ENCODE measurements at regions not wholly inside any gene's neighbourhood (a gene's known extent, or its start where the extent isn't known, plus 50 kb on each side); places are given as distances from the start of the nearest gene placed in this dataset.

DNA sequence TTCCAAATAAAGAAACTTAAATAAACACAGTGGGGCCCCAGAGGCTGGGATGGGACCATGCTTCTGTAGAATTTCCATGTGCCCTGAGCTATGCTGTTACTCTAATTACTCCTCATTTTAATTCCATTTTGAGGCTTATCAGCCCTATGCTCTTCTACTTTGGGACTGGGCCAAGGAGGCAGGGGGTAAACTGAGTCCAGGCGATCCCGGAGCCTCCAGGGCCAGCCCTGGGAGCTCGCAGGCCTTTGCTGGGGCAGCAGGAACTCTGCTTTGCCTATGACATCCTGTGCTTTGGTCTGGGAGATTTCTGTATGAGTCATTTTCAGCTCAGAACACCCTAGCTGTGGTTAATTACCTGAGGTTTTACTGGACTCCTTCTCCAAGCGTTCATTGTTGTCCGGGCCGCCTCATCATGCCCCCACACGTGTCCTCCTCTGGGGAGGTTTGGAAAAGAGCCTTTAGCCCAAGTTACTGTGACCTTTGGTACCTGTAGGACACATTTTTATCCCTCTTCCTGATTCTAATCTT lies 95.7 kb downstream of the RHOU start:
- FAIRE-seq = no peak
- no peak for DNase-seq (ENCODE audit: insufficient read length, low spot score)
- TF ChIP-seq POU2F2 (IDR thresholded peaks at IDR 0.05; ENCODE audit: low read depth, low read length) (no peak), POLR2A (IDR thresholded peaks at IDR 0.05; ENCODE audit: low read depth, low read length) (no peak), PAX5 (IDR thresholded peaks at IDR 0.05; ENCODE audit: insufficient read depth, low read length, severe bottlenecking) (no peak), TAF1 (IDR thresholded peaks at IDR 0.05; ENCODE audit: low read depth, low read length) (no peak), POLR2AphosphoS5 (IDR thresholded peaks at IDR 0.05; ENCODE audit: low read depth, low read length) (no peak), SPI1 (IDR thresholded peaks at IDR 0.05; ENCODE audit: low read depth, low read length) (no peak)

DNA sequence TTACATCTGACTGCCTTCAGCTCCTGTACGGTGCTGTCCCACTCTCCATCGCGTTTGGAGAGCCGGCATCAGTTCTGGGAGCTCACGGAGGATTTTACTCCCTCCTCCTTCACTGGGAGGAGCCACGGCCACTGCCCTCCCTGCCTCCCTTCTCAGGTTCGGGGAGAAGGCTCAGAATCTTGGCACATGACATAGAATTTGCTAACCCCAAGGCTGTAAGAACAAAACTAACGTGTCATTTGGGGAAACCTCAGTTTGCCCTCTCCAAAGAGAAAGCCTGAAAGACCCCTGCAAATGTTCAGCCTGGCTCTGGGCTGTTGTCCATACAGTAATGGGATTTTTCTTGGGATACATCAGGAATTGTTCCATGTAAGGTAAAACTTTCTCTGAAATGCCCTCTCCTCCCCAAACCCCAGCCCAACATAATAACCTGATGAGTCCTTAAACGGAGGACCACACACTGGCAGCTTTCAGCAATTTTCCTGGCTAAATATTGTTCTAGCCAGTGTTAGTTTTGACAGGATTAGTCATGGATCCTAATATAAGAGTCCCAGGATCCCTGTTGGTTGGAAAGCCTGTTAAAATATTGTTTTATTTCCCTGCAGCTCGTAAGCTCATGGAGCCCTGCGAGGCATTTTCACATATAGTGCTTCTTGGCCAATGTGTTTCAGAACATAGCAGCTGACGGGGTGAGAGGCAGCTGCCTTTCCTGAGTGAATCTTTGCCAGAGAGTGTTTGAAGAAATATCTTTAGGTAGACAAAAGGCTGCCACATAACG lies 98.8 kb downstream of the RHOU start:
- DNase-seq (ENCODE audit: insufficient read length, low spot score) (no peak), FAIRE-seq (no peak)
- TF ChIP-seq POLR2AphosphoS5 (IDR thresholded peaks at IDR 0.05; ENCODE audit: low read depth, low read length) = no peak
- no peak for TF ChIP-seq TAF1 (IDR thresholded peaks at IDR 0.05; ENCODE audit: low read depth, low read length)
- no peak for TF ChIP-seq POLR2A (IDR thresholded peaks at IDR 0.05; ENCODE audit: low read depth, low read length)
- no peak for TF ChIP-seq PAX5 (IDR thresholded peaks at IDR 0.05; ENCODE audit: insufficient read depth, low read length, severe bottlenecking)
- TF ChIP-seq POU2F2 (IDR thresholded peaks at IDR 0.05; ENCODE audit: low read depth, low read length) = no peak
- no peak for TF ChIP-seq SPI1 (IDR thresholded peaks at IDR 0.05; ENCODE audit: low read depth, low read length)

DNA sequence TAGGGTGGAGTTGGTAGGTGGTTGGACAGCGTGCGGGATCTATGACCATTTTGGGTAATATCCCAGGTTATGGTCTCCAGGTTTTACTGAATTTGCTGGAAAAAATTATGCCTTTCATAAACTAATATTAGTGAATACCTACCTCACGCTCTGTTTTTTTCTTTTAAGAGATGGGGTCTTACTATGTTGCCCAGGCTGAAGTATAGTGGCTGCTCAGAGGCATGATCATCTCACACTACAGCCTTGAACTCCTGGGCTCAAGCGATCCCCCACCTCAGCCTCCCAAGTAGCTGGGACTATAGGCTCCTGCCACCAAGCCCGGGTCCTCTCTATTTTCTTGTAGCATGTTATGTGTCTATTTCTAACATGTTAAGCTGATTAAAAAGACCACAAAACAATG lies 100.2 kb downstream of the RHOU start:
- DNase-seq (ENCODE audit: insufficient read length, low spot score) = no peak
- FAIRE-seq = no peak
- TF ChIP-seq SPI1 (IDR thresholded peaks at IDR 0.05; ENCODE audit: low read depth, low read length) = no peak

DNA sequence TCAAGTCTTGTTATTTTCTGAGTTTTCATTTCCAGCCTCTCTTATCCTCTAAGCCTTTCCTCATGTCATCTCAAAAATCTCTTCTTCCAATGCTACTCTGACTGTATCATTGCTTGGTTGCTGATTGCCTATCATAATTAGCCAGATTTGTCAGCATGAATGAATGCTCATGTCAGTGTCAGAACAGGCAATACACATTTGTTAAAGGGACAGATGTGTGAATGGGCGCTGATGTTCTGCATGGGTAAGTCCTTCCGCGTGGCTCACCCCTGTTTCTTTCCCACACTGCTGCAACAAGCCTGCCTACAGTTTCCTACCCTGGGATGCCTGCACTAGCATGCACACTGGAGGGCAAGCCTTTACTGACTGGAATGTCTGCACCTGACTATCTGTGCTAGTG lies 100.6 kb downstream of the RHOU start:
- FAIRE-seq = no peak

DNA sequence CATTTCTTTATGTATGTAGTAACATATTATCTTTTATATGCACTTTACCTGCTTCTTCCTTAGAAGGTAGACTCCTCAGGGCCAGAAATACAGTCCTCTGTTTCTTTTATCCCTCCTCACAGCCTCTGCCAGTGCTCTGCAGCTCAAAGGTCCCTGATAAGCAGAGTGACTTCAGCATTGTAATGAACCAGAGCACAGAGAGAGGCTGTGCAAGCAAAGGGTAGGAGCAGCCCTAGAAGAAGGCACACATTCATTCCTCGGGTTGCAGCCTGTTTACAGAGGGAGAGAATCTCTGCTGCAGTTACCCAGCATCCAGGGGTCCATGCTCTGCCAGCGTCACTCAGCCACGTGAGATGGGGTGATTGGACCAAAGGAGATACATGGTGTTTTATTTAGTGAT lies 101.1 kb downstream of the RHOU start:
- no peak for DNase-seq (ENCODE audit: insufficient read length, low spot score)
- FAIRE-seq = no peak
- no peak for TF ChIP-seq POLR2AphosphoS5 (IDR thresholded peaks at IDR 0.05; ENCODE audit: low read depth, low read length)
- TF ChIP-seq POLR2A (IDR thresholded peaks at IDR 0.05; ENCODE audit: low read depth, low read length) = no peak
- TF ChIP-seq SPI1 (IDR thresholded peaks at IDR 0.05; ENCODE audit: low read depth, low read length) = no peak
- TF ChIP-seq PAX5 (IDR thresholded peaks at IDR 0.05; ENCODE audit: insufficient read depth, low read length, severe bottlenecking) = no peak
- no peak for TF ChIP-seq POU2F2 (IDR thresholded peaks at IDR 0.05; ENCODE audit: low read depth, low read length)
- no peak for TF ChIP-seq TAF1 (IDR thresholded peaks at IDR 0.05; ENCODE audit: low read depth, low read length)

More for the DNA sequence above, 100.6 kb downstream of the RHOU start:
- no peak for DNase-seq (ENCODE audit: insufficient read length, low spot score)
- TF ChIP-seq PAX5 (IDR thresholded peaks at IDR 0.05; ENCODE audit: insufficient read depth, low read length, severe bottlenecking) (no peak), SPI1 (IDR thresholded peaks at IDR 0.05; ENCODE audit: low read depth, low read length) (no peak), TAF1 (IDR thresholded peaks at IDR 0.05; ENCODE audit: low read depth, low read length) (no peak), POLR2A (IDR thresholded peaks at IDR 0.05; ENCODE audit: low read depth, low read length) (no peak), POLR2AphosphoS5 (IDR thresholded peaks at IDR 0.05; ENCODE audit: low read depth, low read length) (no peak), POU2F2 (IDR thresholded peaks at IDR 0.05; ENCODE audit: low read depth, low read length) (no peak)

DNA sequence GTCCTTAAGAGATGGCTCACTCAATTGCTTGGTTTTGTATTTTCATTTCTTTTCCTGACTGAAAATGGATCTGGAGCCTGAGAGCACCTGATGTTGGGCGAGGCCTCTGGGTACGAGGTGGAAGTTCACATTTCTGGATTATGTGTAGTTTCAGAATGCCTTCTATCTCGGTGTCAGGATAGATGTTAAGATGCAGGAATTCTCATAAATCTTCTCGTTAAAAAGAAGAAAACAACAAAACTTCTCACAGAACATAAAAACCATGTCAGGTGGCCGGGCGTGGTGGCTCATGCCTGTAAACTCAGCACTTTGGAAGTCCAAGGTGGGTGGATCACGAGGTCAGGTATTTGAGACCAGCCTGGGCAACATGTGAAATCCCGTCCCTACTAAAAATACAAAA lies 101.8 kb downstream of the RHOU start:
- TF ChIP-seq POU2F2 (IDR thresholded peaks at IDR 0.05; ENCODE audit: low read depth, low read length) = no peak
- no peak for TF ChIP-seq POLR2A (IDR thresholded peaks at IDR 0.05; ENCODE audit: low read depth, low read length)
- TF ChIP-seq TAF1 (IDR thresholded peaks at IDR 0.05; ENCODE audit: low read depth, low read length) = no peak
- TF ChIP-seq POLR2AphosphoS5 (IDR thresholded peaks at IDR 0.05; ENCODE audit: low read depth, low read length) = no peak
- no peak for TF ChIP-seq PAX5 (IDR thresholded peaks at IDR 0.05; ENCODE audit: insufficient read depth, low read length, severe bottlenecking)
- no peak for TF ChIP-seq SPI1 (IDR thresholded peaks at IDR 0.05; ENCODE audit: low read depth, low read length)
- FAIRE-seq (no peak), DNase-seq (ENCODE audit: insufficient read length, low spot score) (no peak)

DNA sequence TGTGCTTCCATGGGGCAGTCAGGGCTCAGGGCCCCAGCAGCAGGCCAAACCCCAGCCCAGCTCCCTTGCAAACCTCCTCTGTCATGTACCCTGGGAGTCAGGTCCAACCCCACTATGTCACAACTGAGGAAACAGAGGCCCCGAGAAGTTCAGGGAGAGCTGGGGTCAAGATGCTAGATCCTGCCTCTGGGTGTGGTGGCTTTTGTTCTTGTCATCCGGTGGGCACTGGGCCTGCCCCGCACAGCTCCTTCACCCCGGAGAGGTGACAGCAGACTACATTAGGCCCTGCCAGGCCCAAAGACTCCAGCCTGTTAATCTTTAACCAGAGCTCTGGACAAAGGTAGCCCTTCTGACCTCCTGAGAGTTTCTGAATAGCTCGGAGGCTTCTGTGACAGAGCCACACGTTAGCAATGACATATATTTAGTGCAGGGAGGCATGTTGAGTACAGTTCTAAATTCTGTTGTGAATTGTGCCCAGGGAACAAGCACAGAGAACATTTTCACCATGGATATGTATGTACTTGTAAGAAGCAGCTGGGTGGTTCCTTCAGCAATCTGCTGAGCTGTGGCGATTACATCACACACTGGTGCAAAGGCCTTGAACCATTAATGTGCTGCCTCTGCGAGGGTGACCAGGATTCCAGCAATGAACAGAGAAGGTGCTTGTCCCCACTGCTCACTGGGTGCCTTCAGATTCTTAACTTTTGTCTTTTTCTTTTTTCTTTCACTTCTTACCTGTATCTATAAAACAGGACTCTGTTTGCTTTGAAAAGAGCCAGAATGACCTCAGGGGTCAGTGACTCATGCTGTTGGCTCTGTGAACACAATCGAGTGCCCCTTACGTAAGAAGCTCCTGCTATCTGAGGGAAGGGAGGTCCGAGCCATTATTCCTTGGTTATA lies 102.8 kb downstream of the RHOU start:
- DNase-seq (ENCODE audit: insufficient read length, low spot score) = no peak
- TF ChIP-seq POLR2AphosphoS5 (IDR thresholded peaks at IDR 0.05; ENCODE audit: low read depth, low read length) (no peak), POU2F2 (IDR thresholded peaks at IDR 0.05; ENCODE audit: low read depth, low read length) (no peak), SPI1 (IDR thresholded peaks at IDR 0.05; ENCODE audit: low read depth, low read length) (no peak), TAF1 (IDR thresholded peaks at IDR 0.05; ENCODE audit: low read depth, low read length) (no peak), POLR2A (IDR thresholded peaks at IDR 0.05; ENCODE audit: low read depth, low read length) (no peak), PAX5 (IDR thresholded peaks at IDR 0.05; ENCODE audit: insufficient read depth, low read length, severe bottlenecking) (no peak)
- FAIRE-seq = no peak

DNA sequence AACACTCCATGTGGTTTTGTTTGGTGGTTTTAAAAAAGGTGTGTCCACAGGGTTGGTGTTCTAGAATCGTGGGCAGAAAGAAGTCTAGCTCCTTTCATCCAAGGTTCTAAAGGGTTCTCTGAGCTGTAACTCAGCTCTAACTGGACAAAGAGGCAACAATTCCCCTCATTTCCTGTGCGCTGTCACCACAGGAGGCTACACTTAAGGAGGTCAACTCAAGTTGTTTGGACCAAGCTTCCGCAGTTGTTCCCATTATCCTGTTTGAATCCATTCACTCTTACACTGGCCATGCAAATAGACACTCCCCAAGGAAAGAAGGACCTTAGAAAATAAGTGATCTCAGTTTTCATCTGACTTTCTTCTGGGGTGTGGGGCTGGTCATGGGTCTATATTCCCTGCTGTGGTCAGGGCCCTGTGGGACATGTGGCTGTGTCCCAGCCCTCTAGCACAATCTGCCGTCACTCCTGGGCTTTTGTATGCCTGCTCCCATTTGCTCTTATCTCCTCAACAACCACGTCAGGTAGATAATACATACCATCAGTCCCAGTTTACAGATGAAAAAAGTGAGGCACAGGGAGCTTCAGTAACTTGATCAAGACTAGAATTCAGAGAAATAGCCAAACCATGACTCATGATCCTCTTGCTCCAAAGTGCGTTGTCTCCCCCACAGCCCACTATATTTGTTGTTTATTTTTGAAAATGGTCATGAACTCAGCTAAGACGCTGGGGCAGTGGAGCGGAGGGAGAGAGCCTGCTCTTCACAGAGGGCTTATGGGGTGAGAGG lies 103.6 kb downstream of the RHOU start:
- DNase-seq (ENCODE audit: insufficient read length, low spot score) (no peak), FAIRE-seq (no peak)
- TF ChIP-seq POLR2A (IDR thresholded peaks at IDR 0.05; ENCODE audit: low read depth, low read length) (no peak), PAX5 (IDR thresholded peaks at IDR 0.05; ENCODE audit: insufficient read depth, low read length, severe bottlenecking) (no peak), POU2F2 (IDR thresholded peaks at IDR 0.05; ENCODE audit: low read depth, low read length) (no peak), POLR2AphosphoS5 (IDR thresholded peaks at IDR 0.05; ENCODE audit: low read depth, low read length) (no peak), SPI1 (IDR thresholded peaks at IDR 0.05; ENCODE audit: low read depth, low read length) (no peak), TAF1 (IDR thresholded peaks at IDR 0.05; ENCODE audit: low read depth, low read length) (no peak)

All from GM12891 (cell line).